ENCODE measurements at regions not wholly inside any gene's neighbourhood (a gene's known extent, or its start where the extent isn't known, plus 50 kb on each side); places are given as distances from the start of the nearest gene placed in this dataset.

GRCh38 chr7:96596120-96596826 lies 113.4 kb downstream of the SEM1 start:
- no peaks in the 10 kb centered on the region for H3K79me2 ChIP-seq (ENCODE audit: insufficient read depth, low read length)
- H4K5ac ChIP-seq (ENCODE audit: insufficient read length, low read depth, low read length): no peak overlapping the region
- H2AK5ac ChIP-seq (ENCODE audit: insufficient read length, low read length): no peak overlapping the region
- H3K27me3 ChIP-seq (ENCODE audit: insufficient read depth, low read length): no peaks in the 10 kb centered on the region
- DNase-seq: no peak
- peaks cover 5% of the 10 kb centered on the region for H3K23me2 ChIP-seq (ENCODE audit: insufficient read length, low read depth, low read length, poor library complexity, severe bottlenecking)
- H2AFZ ChIP-seq (ENCODE audit: low read length): no peak overlapping the region
- no peak overlapping the region for H3K4ac ChIP-seq (ENCODE audit: low read depth, low read length)
- H3K27me3 Mint-ChIP-seq (ENCODE audit: low read depth): no peaks in the 10 kb centered on the region
- H3K9ac ChIP-seq (ENCODE audit: extremely low read depth, insufficient read length, low read length): no peak overlapping the region
- no peaks in the 10 kb centered on the region for H3K36me3 Mint-ChIP-seq (ENCODE audit: insufficient read depth in 1 of 3, low read depth in 3 of 3)
- no peak overlapping the region for H2BK15ac ChIP-seq (ENCODE audit: low read depth, low read length)
- H4K91ac ChIP-seq (ENCODE audit: insufficient read length, low read depth, low read length): no peak overlapping the region
- H3K27ac ChIP-seq (ENCODE audit: insufficient read length, low read depth, low read length): no peak overlapping the region
- H3K4me1 ChIP-seq (ENCODE audit: insufficient read depth, low read length): peaks cover 8% of the 10 kb centered on the region; the same call in 1 of the 2 replicates
- H4K20me1 ChIP-seq (ENCODE audit: control insufficient read depth, insufficient read depth, insufficient read length): no peaks in the 10 kb centered on the region
- no peak overlapping the region for H2BK120ac ChIP-seq (ENCODE audit: low read depth, low read length, poor library complexity, severe bottlenecking)
- H3K14ac ChIP-seq (ENCODE audit: insufficient read depth, low read length): no peak overlapping the region
- H3K79me1 ChIP-seq (ENCODE audit: insufficient read depth, low read depth, low read length, poor library complexity, severe bottlenecking): no peaks in the 10 kb centered on the region
- WGBS (ENCODE audit: extremely low coverage, insufficient read length, low lambda C conversion rate): no CpG with 5 or more reads among the region's 6 CpGs
- H3K27ac Mint-ChIP-seq: no peak overlapping the region
- H3T11ph ChIP-seq (ENCODE audit: low read length): no peak overlapping the region
- no peak overlapping the region for H2BK12ac ChIP-seq (ENCODE audit: insufficient read length, low read depth, low read length)
- H3K4me3 Mint-ChIP-seq: no peak overlapping the region
- no peaks in the 10 kb centered on the region for H3K9me3 ChIP-seq (ENCODE audit: control insufficient read depth, low read depth, low read length)
- no peak overlapping the region for H3K56ac ChIP-seq (ENCODE audit: insufficient read length, low read depth, low read length)
- H3K4me1 Mint-ChIP-seq: peaks cover 51 to 57% of the 10 kb centered on the region in 2 experiments
- no peak overlapping the region for H3K4me2 ChIP-seq (ENCODE audit: insufficient read depth, insufficient read length, low read length)
- H4K8ac ChIP-seq (replicated peaks; ENCODE audit: insufficient read length, low read depth, low read length): no peak overlapping the region
- H2BK5ac ChIP-seq (ENCODE audit: insufficient read length, low read length): no peak overlapping the region
- H3K18ac ChIP-seq (ENCODE audit: insufficient read length, low read depth, low read length): no peak overlapping the region
- H3K23ac ChIP-seq (ENCODE audit: insufficient read length, low read depth, low read length): no peak overlapping the region
- no peak overlapping the region for H2BK20ac ChIP-seq (ENCODE audit: low read depth, low read length, poor library complexity, severe bottlenecking)
- no peak; the same call in 2 of the 3 replicates for TF ChIP-seq CTCF (conservative IDR thresholded peaks at IDR 0.05)
- H3K9me3 Mint-ChIP-seq: no peaks in the 10 kb centered on the region
